ENCODE measurements at regions not wholly inside any gene's neighbourhood (a gene's known extent, or its start where the extent isn't known, plus 50 kb on each side); places are given as distances from the start of the nearest gene placed in this dataset.
A peak's percentile ranks its signal among the peaks of the same experiment; 100 is the strongest.

- peak; percentile 36 for DNase-seq (ENCODE audit: low read depth)
- no peak for TF ChIP-seq CTCF (conservative IDR thresholded peaks at IDR 0.05; ENCODE audit: low read depth, low read length)
- H3K4me3 ChIP-seq (ENCODE audit: low read depth, low read length): no peak overlapping the region
Observed at GRCh38 chr5:56346044-56346710, 113.0 kb upstream of the ANKRD55 start.

- no peak for TF ChIP-seq CTCF (conservative IDR thresholded peaks at IDR 0.05; ENCODE audit: low read depth, low read length)
- no peak for DNase-seq (ENCODE audit: low read depth)
- H3K4me3 ChIP-seq (ENCODE audit: low read depth, low read length): no peak overlapping the region
Observed at GRCh38 chr5:56345352-56345751, 112.2 kb upstream of the ANKRD55 start.

GRCh38 chr5:56344594-56344993 is 111.5 kb upstream of the ANKRD55 start:
- TF ChIP-seq CTCF (conservative IDR thresholded peaks at IDR 0.05; ENCODE audit: low read depth, low read length): no peak
- no peak overlapping the region for H3K4me3 ChIP-seq (ENCODE audit: low read depth, low read length)
- DNase-seq (ENCODE audit: low read depth): no peak

GRCh38 chr5:56343988-56344387 is 110.9 kb upstream of the ANKRD55 start:
- H3K4me3 ChIP-seq (ENCODE audit: low read depth, low read length): no peak overlapping the region
- TF ChIP-seq CTCF (conservative IDR thresholded peaks at IDR 0.05; ENCODE audit: low read depth, low read length): no peak
- DNase-seq (ENCODE audit: low read depth): no peak

GRCh38 chr5:56342616-56343015 is 109.5 kb upstream of the ANKRD55 start:
- TF ChIP-seq CTCF (conservative IDR thresholded peaks at IDR 0.05; ENCODE audit: low read depth, low read length): no peak

GRCh38 chr5:56340196-56340980 is 107.3 kb upstream of the ANKRD55 start:
- no peak for TF ChIP-seq CTCF (conservative IDR thresholded peaks at IDR 0.05; ENCODE audit: low read depth, low read length)
- DNase-seq (ENCODE audit: low read depth): peak; percentile 56
- H3K4me3 ChIP-seq (ENCODE audit: low read depth, low read length): no peak overlapping the region

More at GRCh38 chr5:56342616-56343015, 109.5 kb upstream of the ANKRD55 start:
- H3K4me3 ChIP-seq (ENCODE audit: low read depth, low read length): no peak overlapping the region
- no peak for DNase-seq (ENCODE audit: low read depth)
